IPS-18c (cell line): ENCODE measurements at regions not wholly inside any gene's neighbourhood (a gene's known extent, or its start where the extent isn't known, plus 50 kb on each side); places are given as distances from the start of the nearest gene placed in this dataset.

Source experiments
- H3K4me3 ChIP-seq: 2 replicates; pipeline ENCODE4 v1.7.0; 2013; ENCODE audit warnings: low read depth, mild to moderate bottlenecking, low read length, moderate library complexity; ENCODE audit not compliant: insufficient read depth
- H3K9me3 ChIP-seq: one replicate; pipeline ENCODE4 v1.6.1; 2013; ENCODE audit warnings: mild to moderate bottlenecking, low read length, moderate library complexity; ENCODE audit not compliant: control insufficient read depth, insufficient read depth

DNA sequence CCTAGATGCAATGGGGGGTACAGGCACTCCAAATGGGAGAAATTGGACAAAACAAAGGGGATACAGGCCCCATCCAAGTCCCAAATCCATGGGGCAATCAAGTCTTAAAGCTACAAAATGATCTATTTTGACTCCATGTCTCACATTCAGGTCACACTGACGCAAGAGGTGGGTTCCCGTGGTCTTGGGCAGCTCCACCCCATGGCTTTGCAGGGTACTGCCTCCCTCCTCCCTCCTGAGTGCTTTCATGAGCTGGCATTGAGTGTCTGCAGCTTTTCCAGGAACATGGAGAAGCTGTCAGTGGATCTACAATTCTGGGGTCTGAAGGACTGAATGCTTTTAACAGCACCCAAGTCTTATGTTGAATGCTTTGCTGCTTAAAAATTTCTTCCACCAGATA is 274.5 kb upstream of the LRIG3 start:
- no peak overlapping the region for H3K4me3 ChIP-seq

DNA sequence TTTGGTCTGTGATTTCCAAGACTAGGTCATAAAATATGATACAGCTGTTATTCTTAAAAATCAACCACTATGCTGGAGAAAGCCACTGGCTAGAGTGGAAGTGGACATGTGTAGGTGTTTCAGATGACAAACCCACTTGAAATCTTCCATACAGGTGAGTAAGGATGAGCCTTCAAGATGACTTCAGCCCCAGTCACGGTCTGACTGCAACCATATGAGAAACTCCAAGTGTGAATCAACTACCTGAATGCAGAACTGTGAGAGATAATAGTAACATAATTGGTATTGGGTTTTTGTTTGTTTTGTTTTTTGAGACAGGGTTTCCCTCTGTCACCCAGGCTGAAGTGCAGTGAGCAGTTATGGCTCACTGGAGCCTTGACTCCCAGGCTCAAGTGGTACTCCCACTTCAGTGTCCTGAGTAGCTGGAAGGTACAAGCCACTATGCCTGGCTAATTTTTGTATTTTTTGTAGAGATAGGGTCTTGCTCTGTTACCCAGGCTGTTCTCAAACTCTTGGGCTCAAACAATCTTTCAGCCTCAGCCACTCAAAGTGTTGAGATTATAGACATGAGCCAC is 273.3 kb upstream of the LRIG3 start:
- H3K9me3 ChIP-seq, result no peaks in the 10 kb centered on the region
- no peak overlapping the region for H3K4me3 ChIP-seq

More for the DNA sequence above, 274.5 kb upstream of the LRIG3 start:
- no peaks in the 10 kb centered on the region for H3K9me3 ChIP-seq

DNA sequence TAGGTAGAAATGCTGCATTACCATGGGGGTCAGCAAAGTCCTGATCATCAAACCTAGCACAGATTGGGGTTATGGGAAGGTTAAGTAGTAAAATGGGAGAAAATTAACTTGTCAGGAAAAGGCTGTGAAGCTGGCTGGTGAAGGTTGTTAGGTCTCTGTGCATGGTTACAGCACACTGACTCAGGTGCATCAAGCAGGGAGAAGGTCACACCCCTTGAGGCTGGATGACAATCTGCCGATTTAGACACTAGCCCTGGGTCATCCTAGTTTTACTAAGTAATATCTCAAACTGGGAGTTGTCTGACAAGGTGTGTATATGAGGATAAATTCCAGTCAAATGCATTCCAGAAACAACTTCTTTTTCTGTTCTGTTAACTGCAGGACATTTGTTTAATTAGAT is 271.1 kb upstream of the LRIG3 start:
- Histone ChIP-seq H3K4me3 (no peak overlapping the region), H3K9me3 (no peaks in the 10 kb centered on the region)

DNA sequence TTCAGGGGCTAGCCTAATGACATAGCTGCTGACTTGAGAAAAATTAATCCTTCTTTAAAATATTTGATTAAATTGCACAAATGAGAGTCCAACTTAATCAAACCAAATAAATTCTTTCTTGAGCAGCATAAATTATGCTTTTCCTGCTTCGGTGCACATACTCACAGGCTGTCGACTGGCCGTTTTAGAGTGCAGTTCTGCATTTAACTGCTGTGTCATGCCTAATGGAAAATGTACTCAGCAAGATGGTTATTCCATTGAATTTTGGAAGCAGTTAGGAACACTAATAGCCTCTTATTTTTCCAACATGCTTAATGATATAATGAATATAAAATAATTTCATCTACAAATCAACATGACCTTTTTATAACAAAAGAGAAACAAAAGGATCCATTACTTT is 266.1 kb upstream of the LRIG3 start:
- Histone ChIP-seq H3K9me3 (peaks cover 2% of the 10 kb centered on the region), H3K4me3 (no peak overlapping the region)

DNA sequence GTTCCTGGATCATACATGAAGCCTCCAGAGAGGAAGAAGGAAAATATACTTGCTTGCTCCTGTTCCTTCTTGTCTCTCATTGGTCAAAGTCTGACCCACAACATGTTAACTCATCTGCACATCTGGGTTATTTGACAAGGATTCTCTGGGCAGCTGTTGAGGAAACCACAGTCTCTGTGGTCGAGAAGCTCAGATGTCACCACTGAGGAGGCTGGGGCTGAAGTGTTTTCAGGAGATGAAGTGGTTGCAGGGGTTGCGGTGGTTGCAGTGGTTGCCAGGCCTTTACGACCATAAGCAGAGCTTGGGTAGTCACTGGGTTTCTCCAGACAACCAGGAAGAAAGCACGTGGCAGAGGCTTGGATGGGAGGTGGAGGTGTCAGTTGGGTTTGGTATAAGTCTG is 265.0 kb upstream of the LRIG3 start:
- H3K4me3 ChIP-seq, result no peak overlapping the region
- peaks cover 2% of the 10 kb centered on the region for H3K9me3 ChIP-seq

DNA sequence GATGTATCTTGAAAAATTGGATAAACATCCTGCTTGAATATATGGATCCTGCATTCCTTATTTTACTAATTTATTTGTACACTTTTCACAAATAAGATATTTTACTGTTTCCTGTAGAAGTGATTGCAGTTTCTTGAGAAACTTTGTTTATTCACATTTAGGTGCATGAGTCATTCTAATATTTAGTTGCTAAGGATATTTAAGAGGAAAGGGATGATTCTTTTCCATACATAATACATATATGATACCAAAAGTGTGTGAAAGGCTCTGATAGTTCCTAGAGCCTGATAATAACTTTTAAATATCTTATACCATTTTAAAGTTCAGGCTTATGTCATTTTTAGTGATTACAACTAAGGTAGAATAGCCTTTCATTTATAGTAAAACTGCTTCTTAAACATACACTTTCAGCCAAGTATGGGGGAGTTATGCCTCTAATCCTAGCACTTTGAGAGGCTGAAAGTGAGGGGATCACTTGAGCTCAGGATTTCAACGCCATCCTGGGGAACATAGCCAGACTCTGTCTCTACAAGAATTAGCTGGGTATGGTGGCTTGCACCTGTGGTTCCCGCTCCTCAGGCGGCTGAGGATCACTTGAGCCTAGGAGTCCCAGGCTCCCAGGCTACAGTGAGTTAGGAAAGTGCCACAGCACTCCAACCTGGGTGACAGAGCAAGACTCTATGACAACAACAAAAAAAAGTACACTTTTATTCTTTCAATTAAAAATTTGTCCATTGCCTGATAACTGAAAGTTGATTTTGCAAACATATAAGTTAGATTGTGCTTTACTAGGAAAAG is 262.6 kb upstream of the LRIG3 start:
- Histone ChIP-seq H3K4me3 (no peak overlapping the region), H3K9me3 (peaks cover 2% of the 10 kb centered on the region)

DNA sequence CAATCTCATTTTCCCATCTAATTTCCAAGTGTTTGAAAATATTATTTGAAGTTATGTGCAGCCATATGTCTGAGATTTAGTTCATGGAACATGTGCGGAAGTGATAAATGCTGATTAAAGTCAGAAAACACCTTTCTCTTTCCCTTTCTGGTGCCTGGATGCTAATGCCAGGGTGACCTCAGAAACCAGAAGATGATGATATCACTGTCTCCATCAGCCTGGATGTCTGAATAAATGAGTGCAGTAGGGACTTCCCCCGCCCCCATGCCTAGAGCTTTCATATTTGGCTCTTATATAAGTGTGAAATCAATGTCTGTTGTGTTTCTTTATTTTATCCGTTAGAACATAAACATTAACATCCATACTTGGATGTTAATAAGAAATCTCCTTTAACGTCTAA is 261.9 kb upstream of the LRIG3 start:
- H3K4me3 ChIP-seq, result no peak overlapping the region
- H3K9me3 ChIP-seq, result peaks cover 2% of the 10 kb centered on the region

DNA sequence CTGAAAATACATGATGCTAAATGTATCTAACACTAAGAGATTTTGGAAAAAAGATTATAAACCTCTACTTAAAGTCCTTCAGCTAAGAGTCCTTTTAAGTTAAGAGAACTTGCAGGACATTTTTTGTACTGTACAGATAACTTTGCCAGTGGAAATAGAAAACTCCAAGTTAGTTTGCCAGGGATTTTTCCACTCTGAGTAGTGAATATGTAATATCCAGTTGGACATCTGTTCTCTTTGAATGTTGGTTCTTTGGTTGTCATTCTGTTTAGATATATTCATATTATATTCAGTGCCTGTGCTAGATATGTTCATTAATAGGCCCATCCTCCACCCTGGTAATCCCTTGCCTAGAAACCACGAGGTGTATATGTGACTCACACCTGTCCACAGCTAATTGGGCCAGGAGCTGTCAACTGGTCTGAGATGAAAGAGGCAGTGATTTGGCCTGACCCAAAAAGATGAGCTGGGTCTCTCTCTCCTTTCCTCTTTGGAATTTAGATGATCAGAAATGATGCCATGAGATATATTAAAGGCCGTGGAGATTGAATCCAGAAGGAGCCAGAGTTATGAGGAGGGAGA is 261.0 kb upstream of the LRIG3 start:
- no peak overlapping the region for H3K4me3 ChIP-seq

DNA sequence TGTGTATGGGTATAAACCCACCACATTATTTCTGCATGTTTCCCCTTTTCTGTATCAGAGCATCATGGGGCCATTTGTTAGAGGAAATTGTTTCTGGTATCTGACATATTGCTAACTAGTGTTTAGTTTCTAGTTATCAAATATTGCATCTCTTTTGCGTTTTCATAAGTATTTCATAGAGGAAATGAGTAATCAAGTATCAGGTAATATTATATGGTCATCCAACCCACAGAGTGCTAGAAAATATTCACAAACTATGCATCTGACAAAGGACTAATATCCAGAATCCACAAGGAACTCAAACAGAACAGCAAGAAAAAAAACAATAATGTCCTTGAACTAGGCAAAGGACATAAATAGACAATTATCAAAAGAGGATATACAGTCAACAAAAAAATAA is 258.9 kb upstream of the LRIG3 start:
- H3K9me3 ChIP-seq, result peaks cover 5% of the 10 kb centered on the region

More for the DNA sequence above, 261.0 kb upstream of the LRIG3 start:
- peaks cover 6% of the 10 kb centered on the region for H3K9me3 ChIP-seq

DNA sequence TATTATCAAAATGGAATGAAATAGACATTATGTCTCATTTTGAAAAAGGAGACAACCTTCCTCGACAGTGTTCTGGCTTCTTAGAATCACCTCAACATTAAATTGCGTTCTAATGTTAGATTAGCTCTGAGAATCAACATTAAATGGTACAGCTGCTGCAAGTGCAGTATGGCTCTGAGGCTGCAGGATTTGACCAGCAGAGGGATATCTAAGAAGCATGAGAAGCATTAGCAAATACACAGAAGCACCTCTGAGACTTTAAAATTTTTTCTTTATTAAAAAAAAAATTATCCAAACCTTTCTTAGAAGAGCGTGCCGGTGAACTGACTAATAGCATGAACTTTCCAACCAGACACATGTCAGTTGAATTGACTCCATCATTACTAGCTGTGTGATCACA is 253.4 kb upstream of the LRIG3 start:
- H3K9me3 ChIP-seq, result peaks cover 5% of the 10 kb centered on the region
- no peak overlapping the region for H3K4me3 ChIP-seq

More for the DNA sequence above, 258.9 kb upstream of the LRIG3 start:
- H3K4me3 ChIP-seq, result no peak overlapping the region

DNA sequence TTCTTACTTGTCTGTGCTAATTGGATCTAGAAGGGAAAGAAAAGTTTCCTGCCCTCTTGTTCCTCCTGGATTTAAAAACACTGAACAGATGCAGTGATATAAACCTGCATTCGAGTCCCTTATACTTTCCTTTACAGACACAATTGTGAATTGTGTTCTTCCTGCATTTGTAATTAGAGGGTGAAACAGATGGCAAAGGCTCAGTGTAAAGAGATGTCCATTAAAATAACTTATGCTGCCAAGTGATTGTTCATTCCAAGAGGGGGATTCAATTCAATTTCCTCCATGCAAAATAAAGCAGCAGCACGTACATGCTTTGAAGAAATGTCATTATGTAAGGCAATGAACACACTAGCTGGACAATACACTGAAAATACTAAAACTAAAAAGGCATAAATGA is 248.3 kb upstream of the LRIG3 start:
- H3K4me3 ChIP-seq, result no peak overlapping the region

DNA sequence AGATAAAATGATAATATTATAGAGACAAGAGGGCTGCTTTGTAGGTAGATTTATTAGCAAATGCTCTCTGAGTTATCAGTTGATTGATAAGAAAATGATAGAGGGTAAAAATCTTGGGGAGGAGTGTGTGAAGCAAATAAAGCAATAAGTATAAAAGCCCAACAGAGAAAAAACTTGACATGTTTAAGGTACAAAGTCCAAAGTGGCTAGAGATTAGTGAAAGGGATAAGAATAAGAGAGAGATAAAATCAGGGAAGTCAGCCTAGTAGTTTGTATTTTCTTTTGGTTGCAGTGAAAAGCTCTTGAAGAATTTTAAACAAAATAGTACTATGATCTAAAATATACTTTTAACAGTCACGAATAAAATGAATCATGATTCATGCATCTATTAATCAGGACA is 246.2 kb upstream of the LRIG3 start:
- no peaks in the 10 kb centered on the region for H3K9me3 ChIP-seq
- no peak overlapping the region for H3K4me3 ChIP-seq

More for the DNA sequence above, 248.3 kb upstream of the LRIG3 start:
- no peaks in the 10 kb centered on the region for H3K9me3 ChIP-seq

DNA sequence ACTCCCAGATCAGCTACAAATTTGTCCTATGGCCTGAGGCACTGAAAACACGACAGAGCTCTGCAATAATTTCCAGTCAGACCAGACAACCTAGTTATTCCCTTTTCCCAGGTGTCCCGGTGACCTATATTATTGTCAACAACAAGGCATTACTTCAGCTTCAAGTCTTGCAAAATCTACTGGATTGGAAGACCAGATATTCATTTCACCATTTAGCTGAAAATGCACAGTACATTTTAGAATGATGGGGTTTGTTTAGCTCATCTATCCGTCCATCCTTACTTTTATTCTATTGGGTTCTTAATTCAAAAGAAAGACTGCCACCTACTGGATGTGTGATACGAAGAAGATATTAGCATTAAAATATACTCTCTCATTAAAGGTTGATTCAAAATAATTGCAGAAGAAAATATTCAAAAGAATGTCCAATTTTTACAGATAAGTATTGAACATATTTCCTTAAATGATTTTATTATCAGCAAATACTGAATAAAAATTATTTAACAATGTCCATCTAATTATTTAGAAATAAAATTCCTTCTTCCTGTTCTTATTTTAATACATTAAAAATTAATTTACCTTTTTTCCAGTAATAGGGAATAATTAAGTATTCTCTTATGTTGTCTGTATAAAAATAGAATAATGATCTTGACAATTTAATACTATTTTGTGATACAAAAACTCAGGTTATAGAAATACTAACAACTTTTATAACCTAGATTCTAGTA is 244.9 kb upstream of the LRIG3 start:
- Histone ChIP-seq H3K4me3 (no peak overlapping the region), H3K9me3 (no peaks in the 10 kb centered on the region)

DNA sequence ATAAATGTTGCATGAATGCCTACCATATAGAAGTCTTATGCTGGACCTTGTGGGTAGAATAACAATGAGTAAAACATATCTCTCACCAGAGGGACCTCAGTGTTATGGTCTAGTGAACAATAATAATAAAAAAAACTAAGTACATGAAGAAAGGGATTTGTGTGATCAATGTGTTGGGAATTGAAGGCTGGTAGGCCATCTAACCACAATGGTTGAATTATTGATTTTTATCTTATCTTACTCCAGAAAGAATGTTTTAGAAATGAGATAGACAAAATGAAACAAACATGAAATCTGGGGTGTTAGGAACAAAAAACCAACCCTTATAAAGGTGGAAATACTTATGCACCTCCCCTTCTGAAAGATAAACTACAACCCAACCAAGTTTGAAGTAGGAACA is 243.9 kb upstream of the LRIG3 start:
- Histone ChIP-seq H3K9me3 (no peaks in the 10 kb centered on the region), H3K4me3 (no peak overlapping the region)

DNA sequence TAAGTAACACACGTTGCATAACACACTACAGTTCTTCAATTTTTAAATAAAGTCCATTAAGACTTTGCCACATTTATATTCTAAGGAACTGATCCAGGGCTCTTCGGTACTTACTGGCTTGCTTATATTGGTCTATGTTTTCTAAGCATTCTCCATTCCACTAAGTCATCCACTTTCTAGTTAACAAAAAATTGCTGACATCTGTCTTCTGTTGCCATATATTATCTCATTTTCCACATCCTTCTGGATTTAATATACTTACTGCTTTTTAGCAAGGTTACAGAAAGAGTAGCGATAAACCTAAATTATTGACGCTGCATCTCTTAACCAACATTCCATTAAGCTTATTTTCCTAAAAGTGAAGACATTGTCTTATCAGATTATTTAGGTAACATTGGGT is 238.4 kb upstream of the LRIG3 start:
- Histone ChIP-seq H3K4me3 (no peak overlapping the region), H3K9me3 (no peaks in the 10 kb centered on the region)

DNA sequence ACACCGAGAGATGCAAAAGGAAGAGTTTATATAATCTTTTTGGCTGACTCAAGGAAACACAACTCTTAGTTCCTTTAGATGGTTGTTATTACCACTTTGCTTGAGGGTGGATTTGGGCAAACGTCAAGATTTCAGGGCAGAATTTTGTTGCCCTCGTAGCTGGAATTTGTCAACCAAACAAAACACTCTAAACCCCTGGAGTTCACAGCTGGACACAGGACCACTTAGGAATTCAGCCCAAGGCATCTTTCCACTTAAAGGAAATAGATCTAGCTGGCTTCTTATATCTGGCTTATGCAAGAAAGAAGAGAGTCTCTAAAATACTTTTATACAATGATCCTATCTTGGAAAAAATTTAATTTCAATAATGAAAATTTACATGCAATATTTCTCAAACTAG is 237.8 kb upstream of the LRIG3 start:
- Histone ChIP-seq H3K4me3 (no peak overlapping the region), H3K9me3 (no peaks in the 10 kb centered on the region)

DNA sequence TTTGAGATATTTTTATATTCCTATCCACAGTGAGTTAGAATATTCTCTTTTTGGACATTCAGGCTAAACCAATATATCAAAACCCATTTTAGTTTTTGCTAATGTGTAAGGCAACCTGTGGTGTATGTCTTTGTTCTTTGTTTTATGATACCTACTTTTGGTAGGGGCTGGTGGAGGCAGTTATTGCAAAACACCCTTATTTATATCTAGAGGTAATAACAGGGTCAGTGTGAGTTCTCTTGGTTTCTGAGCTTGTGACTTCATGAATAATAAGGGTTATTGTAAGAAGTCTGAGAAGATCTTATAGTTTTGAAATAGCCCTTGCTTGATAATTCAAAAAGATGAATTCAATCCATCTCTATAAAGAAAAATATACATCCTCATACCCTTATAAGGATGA is 235.1 kb upstream of the LRIG3 start:
- no peaks in the 10 kb centered on the region for H3K9me3 ChIP-seq
- H3K4me3 ChIP-seq, result no peak overlapping the region

DNA sequence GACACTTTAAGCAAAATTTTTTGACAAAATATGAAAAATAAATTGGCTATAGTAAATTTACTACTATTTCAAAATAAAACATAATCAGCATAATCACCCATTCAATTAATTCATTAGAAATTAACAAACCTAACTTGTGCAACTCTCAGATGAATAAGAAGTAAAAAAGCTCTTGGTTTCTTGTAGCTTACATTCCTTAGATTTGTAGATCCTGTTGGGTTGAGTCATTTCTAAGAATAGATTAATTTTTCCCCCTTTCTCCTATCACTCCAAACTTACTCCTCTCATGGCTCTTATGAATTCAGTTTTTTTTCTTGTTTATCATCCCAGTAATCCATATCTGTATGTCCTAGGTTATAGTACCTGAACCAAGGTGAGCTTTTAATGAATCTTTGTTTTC is 230.9 kb upstream of the LRIG3 start:
- Histone ChIP-seq H3K4me3 (no peak overlapping the region), H3K9me3 (no peaks in the 10 kb centered on the region)
